ENCODE measurements at regions not wholly inside any gene's neighbourhood (a gene's known extent, or its start where the extent isn't known, plus 50 kb on each side); places are given as distances from the start of the nearest gene placed in this dataset.

DNA sequence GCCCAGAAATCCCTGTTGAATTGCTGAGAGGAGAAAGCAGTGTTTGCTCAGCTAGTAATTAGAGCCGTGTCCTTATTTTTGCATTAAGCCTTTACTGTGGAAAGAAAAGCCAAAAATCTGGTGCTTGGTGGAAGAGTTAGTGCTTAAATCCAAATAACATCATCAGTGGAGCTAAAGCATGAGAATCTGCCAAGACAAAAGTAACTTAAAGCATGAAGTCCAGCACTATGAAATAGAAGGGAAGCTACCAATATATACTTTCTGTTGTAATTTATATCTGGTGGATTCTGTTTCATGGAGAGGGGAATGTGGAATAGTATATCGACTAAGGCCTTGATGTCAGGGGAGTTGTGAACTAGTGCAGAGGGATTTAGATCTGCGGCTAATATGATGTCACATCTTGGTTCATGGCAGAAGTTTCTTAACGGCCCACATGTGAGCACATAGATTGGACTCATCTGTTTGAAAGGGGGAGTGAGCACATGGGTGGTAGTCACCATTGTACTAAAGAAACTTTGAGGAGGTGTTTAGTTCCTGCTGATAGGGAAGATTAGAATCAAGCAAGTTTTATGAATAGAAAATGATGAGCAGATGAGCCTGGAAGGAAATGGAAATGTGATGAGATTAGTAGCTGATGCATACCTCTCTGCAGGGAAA lies 224.4 kb upstream of the MTNR1B start:
- TF ChIP-seq POLR2AphosphoS5 (IDR thresholded peaks at IDR 0.05) (no peak), RAD21 (conservative IDR thresholded peaks at IDR 0.05) (no peak), EZH2 (IDR thresholded peaks at IDR 0.05; ENCODE audit: borderline replicate concordance, insufficient read depth, low read length, poor library complexity, severe bottlenecking) (no peak), SMC3 (conservative IDR thresholded peaks at IDR 0.05; ENCODE audit: poor library complexity) (no peak), TAF1 (IDR thresholded peaks at IDR 0.05; ENCODE audit: low read depth) (no peak), EP300 (conservative IDR thresholded peaks at IDR 0.05; ENCODE audit: poor library complexity, severe bottlenecking) (no peak), MXI1 (conservative IDR thresholded peaks at IDR 0.05; ENCODE audit: poor library complexity, severe bottlenecking) (no peak)
- TF ChIP-seq, protein P1, sequence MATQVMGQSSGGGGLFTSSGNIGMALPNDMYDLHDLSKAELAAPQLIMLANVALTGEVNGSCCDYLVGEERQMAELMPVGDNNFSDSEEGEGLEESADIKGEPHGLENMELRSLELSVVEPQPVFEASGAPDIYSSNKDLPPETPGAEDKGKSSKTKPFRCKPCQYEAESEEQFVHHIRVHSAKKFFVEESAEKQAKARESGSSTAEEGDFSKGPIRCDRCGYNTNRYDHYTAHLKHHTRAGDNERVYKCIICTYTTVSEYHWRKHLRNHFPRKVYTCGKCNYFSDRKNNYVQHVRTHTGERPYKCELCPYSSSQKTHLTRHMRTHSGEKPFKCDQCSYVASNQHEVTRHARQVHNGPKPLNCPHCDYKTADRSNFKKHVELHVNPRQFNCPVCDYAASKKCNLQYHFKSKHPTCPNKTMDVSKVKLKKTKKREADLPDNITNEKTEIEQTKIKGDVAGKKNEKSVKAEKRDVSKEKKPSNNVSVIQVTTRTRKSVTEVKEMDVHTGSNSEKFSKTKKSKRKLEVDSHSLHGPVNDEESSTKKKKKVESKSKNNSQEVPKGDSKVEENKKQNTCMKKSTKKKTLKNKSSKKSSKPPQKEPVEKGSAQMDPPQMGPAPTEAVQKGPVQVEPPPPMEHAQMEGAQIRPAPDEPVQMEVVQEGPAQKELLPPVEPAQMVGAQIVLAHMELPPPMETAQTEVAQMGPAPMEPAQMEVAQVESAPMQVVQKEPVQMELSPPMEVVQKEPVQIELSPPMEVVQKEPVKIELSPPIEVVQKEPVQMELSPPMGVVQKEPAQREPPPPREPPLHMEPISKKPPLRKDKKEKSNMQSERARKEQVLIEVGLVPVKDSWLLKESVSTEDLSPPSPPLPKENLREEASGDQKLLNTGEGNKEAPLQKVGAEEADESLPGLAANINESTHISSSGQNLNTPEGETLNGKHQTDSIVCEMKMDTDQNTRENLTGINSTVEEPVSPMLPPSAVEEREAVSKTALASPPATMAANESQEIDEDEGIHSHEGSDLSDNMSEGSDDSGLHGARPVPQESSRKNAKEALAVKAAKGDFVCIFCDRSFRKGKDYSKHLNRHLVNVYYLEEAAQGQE (IDR thresholded peaks at IDR 0.05; ENCODE audit: borderline replicate concordance) = no peak
- TF ChIP-seq, protein P2, sequence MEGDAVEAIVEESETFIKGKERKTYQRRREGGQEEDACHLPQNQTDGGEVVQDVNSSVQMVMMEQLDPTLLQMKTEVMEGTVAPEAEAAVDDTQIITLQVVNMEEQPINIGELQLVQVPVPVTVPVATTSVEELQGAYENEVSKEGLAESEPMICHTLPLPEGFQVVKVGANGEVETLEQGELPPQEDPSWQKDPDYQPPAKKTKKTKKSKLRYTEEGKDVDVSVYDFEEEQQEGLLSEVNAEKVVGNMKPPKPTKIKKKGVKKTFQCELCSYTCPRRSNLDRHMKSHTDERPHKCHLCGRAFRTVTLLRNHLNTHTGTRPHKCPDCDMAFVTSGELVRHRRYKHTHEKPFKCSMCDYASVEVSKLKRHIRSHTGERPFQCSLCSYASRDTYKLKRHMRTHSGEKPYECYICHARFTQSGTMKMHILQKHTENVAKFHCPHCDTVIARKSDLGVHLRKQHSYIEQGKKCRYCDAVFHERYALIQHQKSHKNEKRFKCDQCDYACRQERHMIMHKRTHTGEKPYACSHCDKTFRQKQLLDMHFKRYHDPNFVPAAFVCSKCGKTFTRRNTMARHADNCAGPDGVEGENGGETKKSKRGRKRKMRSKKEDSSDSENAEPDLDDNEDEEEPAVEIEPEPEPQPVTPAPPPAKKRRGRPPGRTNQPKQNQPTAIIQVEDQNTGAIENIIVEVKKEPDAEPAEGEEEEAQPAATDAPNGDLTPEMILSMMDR (IDR thresholded peaks at IDR 0.05; ENCODE audit: poor library complexity, severe bottlenecking) = no peak
- Histone ChIP-seq H4K20me1 (ENCODE audit: insufficient read depth) (no peaks in the 10 kb centered on the region), H3K4me2 (ENCODE audit: low read length) (no peak overlapping the region), H3K9me2 (ENCODE audit: insufficient read depth, low read length) (no peaks in the 10 kb centered on the region), H3K9me3 (ENCODE audit: low read length) (no peaks in the 10 kb centered on the region), H3K4me3 (ENCODE audit: low read length) (no peak overlapping the region), H3K36me3 (ENCODE audit: insufficient read depth, low read length) (no peaks in the 10 kb centered on the region), H3K27ac (ENCODE audit: low read length) (no peak overlapping the region), H3K79me2 (replicated peaks; ENCODE audit: insufficient read depth, low read length) (no peaks in the 10 kb centered on the region), H3K9ac (ENCODE audit: low read length) (no peak overlapping the region), H2AFZ (ENCODE audit: low read depth, low read length) (no peak overlapping the region), H3F3A (ENCODE audit: insufficient read depth, low read length, poor library complexity, severe bottlenecking) (no peaks in the 10 kb centered on the region), H3K27me3 (ENCODE audit: insufficient read depth, low read depth, low read length) (no peaks in the 10 kb centered on the region)

DNA sequence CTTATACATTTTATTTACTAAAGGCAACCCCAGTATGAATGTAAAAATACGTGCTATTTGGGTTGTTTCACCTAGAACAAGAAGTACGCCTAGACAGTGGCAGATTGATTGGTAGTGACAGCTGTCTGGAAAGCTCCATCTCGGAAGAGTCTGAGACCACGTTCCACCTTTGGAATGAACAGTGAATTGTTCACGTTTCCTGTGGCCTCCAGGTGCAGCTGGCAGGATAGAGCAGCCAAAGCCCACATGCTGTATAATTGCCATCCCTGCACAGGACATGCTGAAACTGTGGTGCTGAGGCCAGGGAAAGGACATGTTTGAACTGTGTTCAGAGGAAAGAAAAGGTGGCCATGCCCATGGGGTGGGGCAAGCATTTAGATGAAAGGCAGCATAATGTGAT lies 218.7 kb upstream of the MTNR1B start:
- Histone ChIP-seq H3K4me3 (ENCODE audit: low read length) (no peak overlapping the region), H3K27ac (ENCODE audit: low read length) (no peak overlapping the region), H3K36me3 (ENCODE audit: insufficient read depth, low read length) (no peaks in the 10 kb centered on the region), H3K4me2 (ENCODE audit: low read length) (no peak overlapping the region), H3K27me3 (ENCODE audit: insufficient read depth, low read depth, low read length) (no peaks in the 10 kb centered on the region), H3K9me3 (ENCODE audit: low read length) (no peaks in the 10 kb centered on the region), H2AFZ (ENCODE audit: low read depth, low read length) (no peak overlapping the region), H4K20me1 (ENCODE audit: insufficient read depth) (no peaks in the 10 kb centered on the region), H3K9me2 (ENCODE audit: insufficient read depth, low read length) (no peaks in the 10 kb centered on the region), H3K79me2 (replicated peaks; ENCODE audit: insufficient read depth, low read length) (no peaks in the 10 kb centered on the region), H3K9ac (ENCODE audit: low read length) (no peak overlapping the region), H3F3A (ENCODE audit: insufficient read depth, low read length, poor library complexity, severe bottlenecking) (no peaks in the 10 kb centered on the region)
- TF ChIP-seq, protein P2 (IDR thresholded peaks at IDR 0.05; ENCODE audit: poor library complexity, severe bottlenecking) = no peak
- no peak for TF ChIP-seq EP300 (conservative IDR thresholded peaks at IDR 0.05; ENCODE audit: poor library complexity, severe bottlenecking)
- no peak for TF ChIP-seq POLR2AphosphoS5 (IDR thresholded peaks at IDR 0.05)
- no peak for TF ChIP-seq TAF1 (IDR thresholded peaks at IDR 0.05; ENCODE audit: low read depth)
- TF ChIP-seq EZH2 (IDR thresholded peaks at IDR 0.05; ENCODE audit: borderline replicate concordance, insufficient read depth, low read length, poor library complexity, severe bottlenecking) = no peak
- no peak for TF ChIP-seq RAD21 (conservative IDR thresholded peaks at IDR 0.05)
- TF ChIP-seq, protein P1 (IDR thresholded peaks at IDR 0.05; ENCODE audit: borderline replicate concordance) = no peak
- TF ChIP-seq MXI1 (conservative IDR thresholded peaks at IDR 0.05; ENCODE audit: poor library complexity, severe bottlenecking) = no peak

All from neural cell (in vitro differentiated cells).